Liver (tissue), 8 donors: ENCODE measurements at regions not wholly inside any gene's neighbourhood (a gene's known extent, or its start where the extent isn't known, plus 50 kb on each side); places are given as distances from the start of the nearest gene placed in this dataset.
"Not testable (repeated sequence)": the region's sequence is repeated elsewhere in the genome, so short reads cannot be mapped to it uniquely, and the experiment has no call there.

Source experiments
- DNase-seq: peaks from one replicate; pipeline ENCODE4 v3.0.0-alpha.2; 2017; ENCODE audit warnings: low spot score
- H3K27ac ChIP-seq, 2 donors: one replicate each; pipeline ENCODE4 v1.7.0; 2013; ENCODE audit warnings: inconsistent platforms in 2 of 2, low read length in 2 of 2, control low read depth in 1 of 2, low read depth in 1 of 2, mild to moderate bottlenecking in 1 of 2
- H3K27me3 ChIP-seq, 4 donors: one replicate each; pipeline versions ENCODE4 v1.6.1 to v1.7.0; 2013; ENCODE audit warnings: low read length in 3 of 4, inconsistent platforms in 1 of 4, mild to moderate bottlenecking in 1 of 4, moderate library complexity in 1 of 4; ENCODE audit not compliant: control insufficient read depth in 4 of 4, insufficient read depth in 4 of 4
- H3K36me3 ChIP-seq, 4 donors: one replicate each; pipeline versions ENCODE4 v1.6.1 to v1.7.0; 2013; ENCODE audit warnings: low read length in 3 of 4, mild to moderate bottlenecking in 3 of 4, low read depth in 1 of 4, moderate library complexity in 1 of 4; ENCODE audit not compliant: control insufficient read depth in 4 of 4, insufficient read depth in 3 of 4
- H3K4me1 ChIP-seq, 4 donors: one replicate each; pipeline versions ENCODE4 v1.6.1 to v1.7.0; 2013; ENCODE audit warnings: low read length in 3 of 4, mild to moderate bottlenecking in 3 of 4, moderate library complexity in 1 of 4; ENCODE audit not compliant: control insufficient read depth in 4 of 4, insufficient read depth in 4 of 4
- H3K4me3 ChIP-seq, 3 donors: one replicate each; pipeline versions ENCODE4 v1.6.1 to v1.7.0; 2013; ENCODE audit warnings: low read length in 3 of 3, control low read depth in 1 of 3, low read depth in 1 of 3, mild to moderate bottlenecking in 1 of 3
- H3K9ac ChIP-seq, 2 donors: one replicate each; pipeline ENCODE4 v1.7.0; 2013; ENCODE audit warnings: low read length in 2 of 2, mild to moderate bottlenecking in 2 of 2, moderate library complexity in 2 of 2, control low read depth in 1 of 2, low read depth in 1 of 2
- H3K9me3 ChIP-seq, 4 donors: one replicate each; pipeline versions ENCODE4 v1.6.1 to v1.7.0; 2013; ENCODE audit warnings: low read length in 3 of 4; ENCODE audit not compliant: control insufficient read depth in 4 of 4
- EGR1 ChIP-seq, 2 donors: IDR thresholded peaks; 2 replicates each; pipeline ENCODE4 v1.6.1; 2016 to 2018; ENCODE audit warnings: antibody characterized with exemption in 2 of 2, low read depth in 2 of 2
- FOXA1 ChIP-seq: IDR thresholded peaks from 2 replicates; pipeline ENCODE4 v1.6.1; 2016; ENCODE audit warnings: antibody characterized with exemption
- GABPA ChIP-seq, 2 donors: IDR thresholded peaks in 1 of 2; conservative IDR thresholded peaks in 1 of 2; 2 replicates each; pipeline ENCODE4 v1.6.1; 2016; ENCODE audit warnings: antibody characterized with exemption in 2 of 2, mild to moderate bottlenecking in 1 of 2, moderate library complexity in 1 of 2
- HNF4G ChIP-seq: IDR thresholded peaks from 2 replicates; pipeline ENCODE4 v1.6.1; 2016; ENCODE audit warnings: antibody characterized with exemption
- JUND ChIP-seq, 2 donors: IDR thresholded peaks; 2 replicates each; pipeline ENCODE4 v1.6.1; 2016; ENCODE audit warnings: antibody characterized with exemption in 2 of 2
- MAX ChIP-seq: IDR thresholded peaks from 2 replicates; pipeline ENCODE4 v1.6.1; 2016; ENCODE audit warnings: antibody characterized with exemption
- RAD21 ChIP-seq, 2 donors: IDR thresholded peaks; 2 replicates each; pipeline ENCODE4 v1.6.1; 2016; ENCODE audit warnings: antibody characterized with exemption in 2 of 2, mild to moderate bottlenecking in 2 of 2
- REST ChIP-seq: IDR thresholded peaks from 2 replicates; pipeline ENCODE4 v1.6.1; 2016; ENCODE audit warnings: antibody characterized with exemption, mild to moderate bottlenecking
- RXRA ChIP-seq, 2 donors: IDR thresholded peaks; 2 replicates each; pipeline ENCODE4 v1.6.1; 2017 to 2018; ENCODE audit warnings: antibody characterized with exemption in 2 of 2, mild to moderate bottlenecking in 1 of 2
- SP1 ChIP-seq: IDR thresholded peaks from 2 replicates; pipeline ENCODE4 v1.6.1; 2018; ENCODE audit warnings: antibody characterized with exemption, mild to moderate bottlenecking
- TAF1 ChIP-seq: conservative IDR thresholded peaks from 2 replicates; pipeline ENCODE4 v1.6.1; 2016; ENCODE audit warnings: antibody characterized with exemption, mild to moderate bottlenecking
- WGBS: extraction: QIAGEN DNeasy Blood & Tissue Kit; methylation state at CpG from one replicate; pipeline ENCODE4 v1.1.7; 2013; 5-methylcytosine and 5-hydroxymethylcytosine counted together
- TF ChIP-seq, protein P1 (sequence below): fragments of 150-350 bp; IDR thresholded peaks from 2 replicates; pipeline ENCODE4 v1.5.1; 2017; ENCODE audit warnings: improper control_type of control experiment, low read depth, low read length; ENCODE audit not compliant: missing input control
- TF ChIP-seq, protein P2 (sequence below): IDR thresholded peaks from 2 replicates; pipeline ENCODE4 v1.6.1; 2016; ENCODE audit warnings: antibody characterized with exemption
- donor health status: healthy.
- donor health status: healthy.
- donor health status: healthy.
- donor health status: healthy.
- donor health status: healthy.

GRCh38 chr13:97889803-97890202, 63.7 kb upstream of the IPO5 start:
- no peaks in the 10 kb centered on the region for H3K36me3 ChIP-seq
- H3K4me3 ChIP-seq = no peak overlapping the region
- WGBS = 82% methylated on average over 1 of the region's 1 CpG
- DNase-seq = no peak
- no peak overlapping the region for H3K9ac ChIP-seq
- no peaks in the 10 kb centered on the region for H3K27me3 ChIP-seq
- H3K27ac ChIP-seq = no peak overlapping the region
- H3K9me3 ChIP-seq = no peaks in the 10 kb centered on the region
- no peak for TF ChIP-seq GABPA (IDR thresholded peaks at IDR 0.05 in 1 of 2, conservative IDR thresholded peaks at IDR 0.05 in 1 of 2)
- no peak for TF ChIP-seq JUND (IDR thresholded peaks at IDR 0.05)
- no peak for TF ChIP-seq RAD21 (IDR thresholded peaks at IDR 0.05)
- no peak for TF ChIP-seq REST
- no peak for TF ChIP-seq SP1
- TF ChIP-seq HNF4G = no peak
- TF ChIP-seq, protein P1, sequence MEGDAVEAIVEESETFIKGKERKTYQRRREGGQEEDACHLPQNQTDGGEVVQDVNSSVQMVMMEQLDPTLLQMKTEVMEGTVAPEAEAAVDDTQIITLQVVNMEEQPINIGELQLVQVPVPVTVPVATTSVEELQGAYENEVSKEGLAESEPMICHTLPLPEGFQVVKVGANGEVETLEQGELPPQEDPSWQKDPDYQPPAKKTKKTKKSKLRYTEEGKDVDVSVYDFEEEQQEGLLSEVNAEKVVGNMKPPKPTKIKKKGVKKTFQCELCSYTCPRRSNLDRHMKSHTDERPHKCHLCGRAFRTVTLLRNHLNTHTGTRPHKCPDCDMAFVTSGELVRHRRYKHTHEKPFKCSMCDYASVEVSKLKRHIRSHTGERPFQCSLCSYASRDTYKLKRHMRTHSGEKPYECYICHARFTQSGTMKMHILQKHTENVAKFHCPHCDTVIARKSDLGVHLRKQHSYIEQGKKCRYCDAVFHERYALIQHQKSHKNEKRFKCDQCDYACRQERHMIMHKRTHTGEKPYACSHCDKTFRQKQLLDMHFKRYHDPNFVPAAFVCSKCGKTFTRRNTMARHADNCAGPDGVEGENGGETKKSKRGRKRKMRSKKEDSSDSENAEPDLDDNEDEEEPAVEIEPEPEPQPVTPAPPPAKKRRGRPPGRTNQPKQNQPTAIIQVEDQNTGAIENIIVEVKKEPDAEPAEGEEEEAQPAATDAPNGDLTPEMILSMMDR = no peak
- TF ChIP-seq TAF1 = no peak
- TF ChIP-seq, protein P2, sequence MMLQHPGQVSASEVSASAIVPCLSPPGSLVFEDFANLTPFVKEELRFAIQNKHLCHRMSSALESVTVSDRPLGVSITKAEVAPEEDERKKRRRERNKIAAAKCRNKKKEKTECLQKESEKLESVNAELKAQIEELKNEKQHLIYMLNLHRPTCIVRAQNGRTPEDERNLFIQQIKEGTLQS = no peak
- no peak for TF ChIP-seq FOXA1
- TF ChIP-seq MAX = no peak
- TF ChIP-seq EGR1 (IDR thresholded peaks at IDR 0.05; ENCODE audit: low read depth in 2 of 2) = no peak
- no peaks in the 10 kb centered on the region for H3K4me1 ChIP-seq

DNA sequence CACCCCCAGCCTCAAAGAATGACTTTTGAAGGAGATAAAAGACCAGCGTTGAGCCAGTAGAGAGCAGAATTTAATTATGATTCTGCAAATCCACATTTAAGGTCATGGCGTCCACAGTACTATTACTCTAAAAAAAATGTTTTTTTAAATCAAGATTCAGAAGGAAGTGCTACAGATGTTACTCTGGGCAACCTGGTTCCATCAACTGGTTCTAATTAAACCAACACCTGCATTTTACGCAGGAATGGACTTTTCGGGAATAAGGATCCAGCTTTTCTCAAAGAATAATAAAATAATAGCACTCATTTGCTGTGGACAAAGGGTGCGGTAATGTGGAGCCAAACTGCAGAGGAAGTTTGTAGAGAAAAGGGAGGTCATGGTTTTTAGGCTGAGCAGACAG, 62.9 kb upstream of the IPO5 start:
- peaks cover 0 to under 1% (median 0%) of the 10 kb centered on the region in 4 donors for H3K9me3 ChIP-seq
- no peak overlapping the region for H3K4me3 ChIP-seq
- H3K36me3 ChIP-seq = no peaks in the 10 kb centered on the region
- H3K27ac ChIP-seq = no peak overlapping the region
- no peak overlapping the region for H3K9ac ChIP-seq
- DNase-seq = no peak
- WGBS = 95% methylated on average over 5 of the region's 5 CpGs
- H3K27me3 ChIP-seq = no peaks in the 10 kb centered on the region
- H3K4me1 ChIP-seq = no peaks in the 10 kb centered on the region
- TF ChIP-seq RXRA (IDR thresholded peaks at IDR 0.05) (no peak), SP1 (no peak), JUND (IDR thresholded peaks at IDR 0.05) (no peak)

GRCh38 chr13:97891964-97892363, 61.5 kb upstream of the IPO5 start:
- not testable (repeated sequence) for H3K36me3 ChIP-seq, H3K9ac ChIP-seq, H3K9me3 ChIP-seq, H3K27ac ChIP-seq, H3K4me3 ChIP-seq, H3K4me1 ChIP-seq, DNase-seq, H3K27me3 ChIP-seq
- 92% methylated on average over 8 of the region's 8 CpGs for WGBS
